ENCODE measurements at regions not wholly inside any gene's neighbourhood (a gene's known extent, or its start where the extent isn't known, plus 50 kb on each side); places are given as distances from the start of the nearest gene placed in this dataset.

DNA sequence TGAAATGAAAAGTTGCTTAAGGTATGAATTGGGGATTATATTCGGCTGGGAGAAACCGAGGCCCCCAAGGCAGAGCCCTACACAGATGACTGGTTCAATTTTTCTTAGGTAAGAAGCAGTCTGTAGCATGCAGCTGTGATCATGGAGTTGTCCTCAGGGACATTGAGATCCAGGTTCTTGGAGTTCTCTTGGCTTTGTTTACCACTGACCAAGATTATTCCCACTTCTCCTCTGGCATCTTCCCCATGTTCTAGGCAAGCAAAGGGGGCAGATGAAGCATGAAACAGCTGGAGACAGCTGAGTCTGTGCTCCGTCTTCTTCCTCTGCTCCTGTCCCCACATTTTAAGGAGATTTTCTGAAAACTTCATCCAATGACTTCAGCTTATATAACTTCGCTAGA, 129.5 kb upstream of the BMPER start:
- no peak for DNase-seq (ENCODE audit: extremely low spot score, unreplicated experiment)
- Mint-ChIP-seq H3K4me3 (no peak overlapping the region), H3K36me3 (peaks cover 5% of the 10 kb centered on the region), H3K9me3 (peaks cover 10% of the 10 kb centered on the region), H3K27me3 (peaks cover 21% of the 10 kb centered on the region), H3K27ac (no peak overlapping the region), H3K4me1 (ENCODE audit: unreplicated experiment) (peaks cover 17% of the 10 kb centered on the region)
- TF ChIP-seq, protein P1, sequence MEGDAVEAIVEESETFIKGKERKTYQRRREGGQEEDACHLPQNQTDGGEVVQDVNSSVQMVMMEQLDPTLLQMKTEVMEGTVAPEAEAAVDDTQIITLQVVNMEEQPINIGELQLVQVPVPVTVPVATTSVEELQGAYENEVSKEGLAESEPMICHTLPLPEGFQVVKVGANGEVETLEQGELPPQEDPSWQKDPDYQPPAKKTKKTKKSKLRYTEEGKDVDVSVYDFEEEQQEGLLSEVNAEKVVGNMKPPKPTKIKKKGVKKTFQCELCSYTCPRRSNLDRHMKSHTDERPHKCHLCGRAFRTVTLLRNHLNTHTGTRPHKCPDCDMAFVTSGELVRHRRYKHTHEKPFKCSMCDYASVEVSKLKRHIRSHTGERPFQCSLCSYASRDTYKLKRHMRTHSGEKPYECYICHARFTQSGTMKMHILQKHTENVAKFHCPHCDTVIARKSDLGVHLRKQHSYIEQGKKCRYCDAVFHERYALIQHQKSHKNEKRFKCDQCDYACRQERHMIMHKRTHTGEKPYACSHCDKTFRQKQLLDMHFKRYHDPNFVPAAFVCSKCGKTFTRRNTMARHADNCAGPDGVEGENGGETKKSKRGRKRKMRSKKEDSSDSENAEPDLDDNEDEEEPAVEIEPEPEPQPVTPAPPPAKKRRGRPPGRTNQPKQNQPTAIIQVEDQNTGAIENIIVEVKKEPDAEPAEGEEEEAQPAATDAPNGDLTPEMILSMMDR (conservative IDR thresholded peaks at IDR 0.05): no peak

DNA sequence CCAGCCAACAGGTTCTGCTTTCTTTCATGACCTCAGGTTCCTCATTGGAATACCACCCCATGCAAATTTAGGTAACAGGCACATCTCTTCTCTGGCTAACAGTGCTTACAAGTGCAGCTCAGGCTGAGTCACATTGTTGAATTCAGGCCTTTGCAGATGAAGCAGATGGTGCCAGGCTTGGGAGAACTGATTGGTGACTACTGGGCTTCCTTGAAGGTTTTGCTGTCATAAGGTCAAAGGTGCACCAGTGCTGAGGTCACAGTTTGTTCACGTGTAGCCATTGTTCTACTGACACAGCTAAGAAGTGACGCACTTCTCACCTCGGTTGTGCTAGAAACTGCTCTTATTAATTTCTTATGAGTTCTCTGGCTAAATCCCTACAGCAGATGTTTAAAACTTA, 128.6 kb upstream of the BMPER start:
- Mint-ChIP-seq H3K36me3 (peaks cover 6% of the 10 kb centered on the region), H3K9me3 (peaks cover 10% of the 10 kb centered on the region), H3K27me3 (peaks cover 24% of the 10 kb centered on the region), H3K4me1 (ENCODE audit: unreplicated experiment) (peaks cover 17% of the 10 kb centered on the region), H3K4me3 (no peak overlapping the region), H3K27ac (no peak overlapping the region)
- TF ChIP-seq, protein P1 (conservative IDR thresholded peaks at IDR 0.05): no peak
- no peak for DNase-seq (ENCODE audit: extremely low spot score, unreplicated experiment)

DNA sequence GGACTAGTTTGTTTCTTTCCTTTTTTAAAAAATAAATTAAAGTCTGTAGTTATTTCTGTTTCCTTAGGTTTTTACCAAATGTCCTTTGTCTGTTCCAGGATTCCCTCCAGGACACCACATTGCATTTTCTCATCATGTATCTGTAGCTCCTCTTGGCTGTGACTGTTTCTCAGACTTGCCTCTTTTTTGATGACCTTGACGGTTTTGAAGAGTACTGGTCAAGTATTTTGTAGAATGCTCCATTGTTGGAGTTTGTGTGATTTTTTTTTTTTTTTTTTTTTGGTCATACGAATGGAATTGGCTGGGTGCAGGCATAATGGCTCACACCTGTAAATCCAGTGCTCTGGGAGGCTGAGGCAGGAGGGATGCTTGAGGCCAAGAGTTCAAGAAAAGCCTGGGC, 127.1 kb upstream of the BMPER start:
- TF ChIP-seq, protein P1 (conservative IDR thresholded peaks at IDR 0.05): no peak
- H3K9me3 Mint-ChIP-seq: peaks cover 15% of the 10 kb centered on the region
- H3K36me3 Mint-ChIP-seq: peaks cover 5% of the 10 kb centered on the region
- H3K4me3 Mint-ChIP-seq: no peak overlapping the region
- H3K27me3 Mint-ChIP-seq: peaks cover 23% of the 10 kb centered on the region
- H3K27ac Mint-ChIP-seq: no peak overlapping the region
- no peak for DNase-seq (ENCODE audit: extremely low spot score, unreplicated experiment)
- peaks cover 17% of the 10 kb centered on the region for H3K4me1 Mint-ChIP-seq (ENCODE audit: unreplicated experiment)

DNA sequence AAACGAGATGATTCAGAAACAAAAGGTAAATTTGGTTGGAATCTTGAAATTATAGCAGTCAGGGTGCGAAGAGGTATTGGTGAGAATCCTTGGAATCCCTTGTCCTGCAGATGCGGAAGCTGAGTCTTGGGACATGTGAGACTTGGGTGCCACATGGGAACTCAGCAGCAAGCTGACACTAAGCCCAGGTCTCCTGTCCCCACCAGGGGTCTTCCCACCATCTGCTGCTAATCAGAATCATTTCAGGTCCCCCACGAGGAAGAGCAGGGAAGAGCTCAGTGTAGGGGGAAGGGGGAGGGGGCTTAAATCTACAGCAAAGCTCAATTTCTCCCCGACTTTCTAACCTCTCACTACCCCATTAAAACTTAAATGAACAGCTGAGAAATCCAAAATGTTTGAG, 126.1 kb upstream of the BMPER start:
- TF ChIP-seq, protein P1 (conservative IDR thresholded peaks at IDR 0.05): no peak
- H3K27me3 Mint-ChIP-seq: peaks cover 23% of the 10 kb centered on the region
- H3K9me3 Mint-ChIP-seq: peaks cover 10% of the 10 kb centered on the region
- no peak overlapping the region for H3K27ac Mint-ChIP-seq
- DNase-seq (ENCODE audit: extremely low spot score, unreplicated experiment): no peak
- peaks cover 5% of the 10 kb centered on the region for H3K36me3 Mint-ChIP-seq
- H3K4me3 Mint-ChIP-seq: no peak overlapping the region
- peaks cover 17% of the 10 kb centered on the region for H3K4me1 Mint-ChIP-seq (ENCODE audit: unreplicated experiment)

DNA sequence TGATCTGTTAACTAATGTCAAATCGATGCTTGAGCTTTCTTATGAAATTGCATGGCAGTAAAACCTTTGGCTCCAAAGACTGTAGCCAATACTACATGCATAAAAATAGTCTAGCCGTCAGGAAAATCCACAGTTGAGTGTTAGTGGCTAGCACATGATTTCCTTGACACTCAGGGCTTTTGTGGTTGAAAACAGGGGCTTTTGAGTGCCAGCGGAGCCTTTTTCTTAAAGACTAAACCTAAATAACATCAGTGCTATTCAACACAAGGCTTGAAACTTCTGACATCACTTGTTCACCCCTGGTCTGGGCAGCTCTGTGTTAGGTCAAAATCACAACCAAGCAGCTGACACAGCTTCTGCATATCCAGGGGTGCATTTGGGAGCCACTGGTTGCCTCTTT, 124.2 kb upstream of the BMPER start:
- H3K27me3 Mint-ChIP-seq: peaks cover 32% of the 10 kb centered on the region
- H3K4me1 Mint-ChIP-seq (ENCODE audit: unreplicated experiment): peaks cover 10% of the 10 kb centered on the region
- H3K9me3 Mint-ChIP-seq: peaks cover 10% of the 10 kb centered on the region
- TF ChIP-seq, protein P1 (conservative IDR thresholded peaks at IDR 0.05): no peak
- H3K36me3 Mint-ChIP-seq: peaks cover 8% of the 10 kb centered on the region
- H3K27ac Mint-ChIP-seq: no peak overlapping the region
- no peak for DNase-seq (ENCODE audit: extremely low spot score, unreplicated experiment)
- H3K4me3 Mint-ChIP-seq: no peak overlapping the region

DNA sequence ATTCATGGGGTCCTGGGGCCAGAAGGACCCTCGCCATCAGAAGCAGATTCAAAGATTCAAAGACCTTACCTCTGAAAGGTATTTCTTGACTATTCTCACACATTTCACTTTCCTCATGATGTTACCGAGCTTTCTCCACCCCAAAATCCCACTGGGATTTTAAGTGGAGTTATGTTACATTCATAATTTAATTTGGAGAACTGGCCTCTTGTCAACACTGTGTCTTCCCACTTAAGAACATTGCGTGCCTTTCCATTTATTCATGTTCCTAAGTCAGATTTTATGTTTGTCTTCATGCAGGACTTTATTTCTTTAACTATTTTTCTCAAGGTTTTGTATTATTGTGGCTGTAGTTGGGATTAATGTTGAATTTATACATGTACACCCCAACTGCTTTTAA, 123.5 kb upstream of the BMPER start:
- Mint-ChIP-seq H3K9me3 (peaks cover 10% of the 10 kb centered on the region), H3K36me3 (peaks cover 8% of the 10 kb centered on the region), H3K27me3 (peaks cover 36% of the 10 kb centered on the region), H3K27ac (no peak overlapping the region), H3K4me1 (ENCODE audit: unreplicated experiment) (peaks cover 14% of the 10 kb centered on the region), H3K4me3 (no peak overlapping the region)
- no peak for DNase-seq (ENCODE audit: extremely low spot score, unreplicated experiment)
- TF ChIP-seq, protein P1 (conservative IDR thresholded peaks at IDR 0.05): no peak
